Cerebellar nuclear complex (tissue), 1 donor: ENCODE measurements at regions not wholly inside any gene's neighbourhood (a gene's known extent, or its start where the extent isn't known, plus 50 kb on each side); places are given as distances from the start of the nearest gene placed in this dataset.
"Not testable (repeated sequence)": the region's sequence is repeated elsewhere in the genome, so short reads cannot be mapped to it uniquely, and the experiment has no call there.

Source experiments
- DNase-seq, 2 experiments: peaks; one replicate each; lab custom pipeline; 2025; lab: John Stamatoyannopoulos, UW

GRCh38 chr13:82002710-82003109, 1661.8 kb upstream of the SPRY2 start:
- DNase-seq, result no peak

DNA sequence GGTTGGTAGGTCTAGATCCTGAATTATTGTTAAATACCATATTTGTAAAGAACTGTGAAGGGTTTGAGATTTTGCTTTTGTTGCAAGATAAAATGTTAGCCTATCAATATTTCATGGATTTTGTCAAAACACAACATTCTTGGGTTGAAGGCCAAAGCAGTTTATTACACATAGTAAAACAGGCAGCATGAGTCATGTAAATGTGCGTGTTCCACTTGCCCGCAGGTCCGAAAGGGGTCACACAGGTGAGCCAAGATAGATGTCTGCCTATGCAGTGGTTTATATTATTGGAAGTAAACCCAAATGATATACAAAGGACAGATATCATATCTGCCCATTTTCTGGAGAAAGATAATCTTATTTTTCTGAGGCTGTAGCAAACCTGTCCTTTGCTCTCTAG, 1654.4 kb upstream of the SPRY2 start:
- DNase-seq, result no peak

GRCh38 chr13:81990652-81991051, 1649.7 kb upstream of the SPRY2 start:
- no peak for DNase-seq

- DNase-seq, result no peak
These were observed 1647.6 kb upstream of the SPRY2 start for GRCh38 chr13:81988567-81988966.

- DNase-seq, result no peak
These were observed 1646.9 kb upstream of the SPRY2 start for GRCh38 chr13:81987677-81988357.

- no peak for DNase-seq
These were observed 1646.2 kb upstream of the SPRY2 start for GRCh38 chr13:81987159-81987558.

DNA sequence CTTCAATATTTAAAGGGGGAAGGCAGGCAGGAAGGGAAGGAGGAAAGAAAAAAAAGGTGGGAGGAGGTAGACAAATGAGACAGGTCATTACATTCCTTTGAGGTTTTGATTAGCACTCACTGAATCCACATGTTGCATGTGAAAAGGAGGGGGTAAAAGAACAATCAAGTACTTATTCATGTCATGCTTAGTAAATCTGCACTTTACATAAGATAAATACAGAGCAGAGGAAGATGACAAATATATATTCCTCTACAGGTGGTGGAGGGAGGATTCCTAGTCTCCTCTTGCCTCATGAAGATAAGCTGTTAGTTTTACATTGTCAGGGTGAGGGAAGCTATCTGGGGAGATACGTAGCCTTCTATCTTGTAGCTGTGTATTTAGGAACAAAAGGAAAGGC, 1645.4 kb upstream of the SPRY2 start:
- no peak for DNase-seq

GRCh38 chr13:81957121-81957520, 1616.2 kb upstream of the SPRY2 start:
- no peak for DNase-seq

GRCh38 chr13:81929988-81930387, 1589.1 kb upstream of the SPRY2 start:
- DNase-seq, result no peak

DNA sequence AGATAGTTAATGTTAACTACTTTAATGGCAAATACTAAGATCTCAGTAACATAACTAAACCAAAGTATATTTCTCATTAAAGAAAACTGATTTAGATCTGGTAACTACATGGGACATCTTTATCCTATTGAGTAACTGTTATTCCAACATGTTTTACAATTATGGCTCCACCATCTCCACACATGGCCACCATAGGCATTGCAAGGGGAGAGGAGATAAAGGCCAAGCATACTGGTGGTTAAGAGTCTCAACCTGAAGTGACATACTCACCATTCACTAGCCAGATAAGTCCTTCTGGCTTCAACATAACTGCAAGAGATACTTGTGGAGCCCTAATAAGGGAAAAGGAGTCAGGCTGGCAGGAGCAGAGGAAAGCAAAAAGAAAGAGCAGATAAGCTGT, 1586.4 kb upstream of the SPRY2 start:
- no peak for DNase-seq

DNA sequence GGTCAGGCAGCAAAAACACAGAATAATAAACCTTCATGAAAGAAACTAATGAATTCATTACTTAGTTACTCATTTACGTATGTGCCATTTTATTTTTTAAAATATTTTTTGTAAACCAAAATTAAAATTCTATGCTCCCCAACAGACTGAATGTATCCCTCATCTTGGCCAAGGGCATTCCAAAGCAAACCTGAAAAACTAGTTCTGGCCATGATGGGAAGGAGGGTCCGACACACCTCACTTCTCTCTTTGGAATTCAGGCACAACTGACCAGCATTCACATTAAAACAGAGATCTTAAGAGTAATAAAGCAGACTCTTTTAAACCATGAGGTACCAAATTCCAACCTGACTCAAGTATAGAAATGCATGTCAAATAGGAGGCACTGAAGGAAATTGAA, 1576.9 kb upstream of the SPRY2 start:
- DNase-seq, result no peak

GRCh38 chr13:81916461-81916860, 1575.5 kb upstream of the SPRY2 start:
- DNase-seq, result no peak

GRCh38 chr13:81907787-81908372, 1567.0 kb upstream of the SPRY2 start:
- DNase-seq, result no peak

DNA sequence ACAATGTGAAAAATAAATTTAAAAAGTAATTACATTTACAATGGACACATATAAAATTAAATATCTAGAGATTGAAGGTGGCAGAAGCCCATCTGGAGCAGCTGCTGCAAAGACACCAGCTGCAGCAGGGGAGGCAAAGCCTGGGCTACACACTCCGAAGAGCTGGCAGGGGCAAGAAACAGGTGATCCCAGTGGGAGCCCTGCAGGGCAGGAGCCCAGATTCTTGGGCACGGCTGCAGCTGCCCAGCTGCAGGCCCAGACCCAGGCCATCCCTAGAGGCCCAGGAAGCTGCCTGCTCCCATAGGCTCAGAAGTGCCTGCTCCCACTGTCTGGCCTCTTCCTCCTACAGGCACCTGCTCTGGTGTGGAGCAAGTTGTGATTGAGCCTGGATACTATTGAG, 1547.9 kb upstream of the SPRY2 start:
- no peak for DNase-seq

GRCh38 chr13:81874681-81875661, 1534.0 kb upstream of the SPRY2 start:
- DNase-seq, result no peak

- no peak for DNase-seq
These were observed 1533.3 kb upstream of the SPRY2 start for GRCh38 chr13:81874253-81874652.

GRCh38 chr13:81872581-81872980, 1531.7 kb upstream of the SPRY2 start:
- no peak for DNase-seq

- not testable (repeated sequence) for DNase-seq
These were observed 1530.9 kb upstream of the SPRY2 start for GRCh38 chr13:81871751-81872325.

DNA sequence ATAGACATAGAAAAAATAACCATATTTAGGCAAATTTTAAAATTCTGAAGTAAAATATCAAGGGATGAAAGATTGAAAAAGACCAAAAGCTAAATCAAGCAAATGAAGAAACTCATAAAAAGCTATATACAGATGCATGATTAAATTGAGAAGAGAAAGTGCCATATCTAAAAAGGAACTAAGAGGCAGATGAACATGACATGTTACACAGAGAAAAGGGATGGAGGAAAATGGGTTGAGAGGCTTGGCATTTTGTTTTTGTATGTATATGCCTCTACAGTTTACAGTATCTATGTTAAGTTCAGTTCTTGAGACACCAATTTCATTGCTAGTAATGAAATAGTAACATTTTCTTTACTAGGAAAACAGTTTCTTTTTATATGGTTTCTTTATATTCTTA, 1507.4 kb upstream of the SPRY2 start:
- DNase-seq, result no peak

DNA sequence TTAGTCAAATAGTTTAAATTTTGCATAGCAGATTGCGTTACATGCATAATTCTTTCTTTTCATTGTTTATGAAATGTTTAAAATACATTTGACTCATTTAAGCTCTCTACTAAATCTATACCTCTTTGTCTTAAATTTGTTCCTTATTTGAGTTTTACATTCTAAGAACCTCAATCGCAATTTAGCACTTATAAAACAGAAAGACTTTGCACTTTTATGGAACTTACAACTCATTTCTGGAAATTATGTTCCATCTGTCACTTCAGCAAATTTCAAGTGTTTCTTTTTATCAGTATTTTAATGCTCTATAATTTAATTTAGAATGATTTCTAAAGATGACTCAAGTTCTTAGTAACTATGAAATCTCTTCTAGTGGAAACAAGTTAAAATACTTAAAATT, 1505.8 kb upstream of the SPRY2 start:
- no peak for DNase-seq

GRCh38 chr13:81821259-81821658, 1480.3 kb upstream of the SPRY2 start:
- no peak for DNase-seq

DNA sequence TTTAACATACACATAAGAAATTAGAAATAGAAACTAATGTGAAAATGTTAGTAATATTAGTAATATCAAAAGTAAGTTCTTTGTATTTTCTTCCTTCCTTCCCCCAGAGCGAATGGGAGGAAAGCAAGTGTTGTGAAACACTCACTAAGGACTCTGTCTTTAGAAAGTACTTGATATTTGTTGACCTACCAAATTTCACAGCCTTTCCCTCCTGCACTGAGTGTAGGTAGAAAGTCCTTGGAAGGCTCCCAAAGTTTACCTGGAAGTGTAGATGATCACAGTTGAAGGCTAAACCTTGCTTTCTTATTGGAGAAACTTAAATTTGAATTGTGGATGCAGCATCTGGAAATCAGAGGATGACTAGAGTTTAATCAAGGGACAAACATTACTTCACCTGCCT, 1459.5 kb upstream of the SPRY2 start:
- no peak for DNase-seq

GRCh38 chr13:81795710-81796109, 1454.8 kb upstream of the SPRY2 start:
- no peak for DNase-seq
